Transverse colon (tissue), 4 donors: ENCODE measurements at regions not wholly inside any gene's neighbourhood (a gene's known extent, or its start where the extent isn't known, plus 50 kb on each side); places are given as distances from the start of the nearest gene placed in this dataset.

Experiments
- DNase-seq: peaks from one replicate; pipeline ENCODE4 v3.0.0-alpha.2; 2019
- H3K27ac ChIP-seq, 4 donors: fragments of 200-600 bp; sonication (generic); 2 replicates each; pipeline ENCODE4 v1.5.1; 2016 to 2018; ENCODE audit warnings: inconsistent platforms in 4 of 4
- H3K27me3 ChIP-seq: fragments of 200-600 bp; sonication (generic); 2 replicates; pipeline ENCODE4 v1.5.1; 2017; ENCODE audit warnings: inconsistent platforms
- H3K36me3 ChIP-seq, 4 donors: fragments of 200-600 bp; sonication (generic); 2 replicates each; pipeline ENCODE4 v1.5.1; 2017 to 2019; ENCODE audit warnings: inconsistent platforms in 4 of 4
- H3K4me1 ChIP-seq, 4 donors: fragments of 200-600 bp; sonication (generic); 2 replicates each; pipeline ENCODE4 v1.5.1; 2017 to 2020; ENCODE audit warnings: inconsistent platforms in 4 of 4
- H3K4me3 ChIP-seq, 4 donors: fragments of 200-600 bp; sonication (generic); 1 replicate in 1 of 4; 2 replicates in 3 of 4; pipeline versions ENCODE4 v1.5.1 to v1.6.1; 2017 to 2019; ENCODE audit warnings: inconsistent platforms in 4 of 4
- H3K9me3 ChIP-seq, 2 donors: fragments of 200-600 bp; sonication (generic); 2 replicates each; pipeline ENCODE4 v1.5.1; 2017 to 2019; ENCODE audit warnings: inconsistent platforms in 2 of 2
- EP300 ChIP-seq: sonication (generic); formaldehyde crosslinking; IDR thresholded peaks from one replicate; pipeline ENCODE4 v1.6.1; 2017; ENCODE audit warnings: antibody characterized with exemption, low read depth
- POLR2A ChIP-seq: fragments of 450-650 bp; IDR thresholded peaks from one replicate; pipeline ENCODE4 v1.6.1; 2016; ENCODE audit warnings: antibody characterized with exemption, mild to moderate bottlenecking, moderate library complexity
- POLR2AphosphoS5 ChIP-seq, 3 donors: sonication (generic); formaldehyde crosslinking; IDR thresholded peaks; one replicate each; pipeline ENCODE4 v1.6.1; 2016; ENCODE audit warnings: antibody characterized with exemption in 3 of 3
- WGBS, 2 donors: methylation state at CpG; one replicate each; pipeline ENCODE4 v1.1.5; 2018; ENCODE audit warnings: low coverage in 1 of 2; 5-methylcytosine and 5-hydroxymethylcytosine counted together
- in situ Hi-C, 4 donors: fragments of 200-750 bp; cut with MboI; loops; one replicate each; pipeline versions ENCODE4 v1.15.0 to v1.15.1; 2017; ENCODE audit warnings: low sequenced_read_pairs in 3 of 4, low pct_ligation_motif_present in 1 of 4, low pct_unique_long_range_greater_than_20kb in 1 of 4
- intact Hi-C: fragments of 100-400 bp; cut with DNase I; formaldehyde crosslinking; loops from one replicate; pipeline ENCODE4 v1.15.1; 2023; ENCODE audit warnings: low total_unique reads
- TF ChIP-seq, protein P1 (sequence below), 5 experiments: fragments of 200-600 bp in 3 of 5; fragments of 450-650 bp in 2 of 5; sonication (generic) in 3 of 5; IDR thresholded peaks; 1 replicate in 2 of 5; 2 replicates in 3 of 5; pipeline ENCODE4 v1.5.1; 2016 to 2017; ENCODE audit warnings: antibody characterized with exemption in 5 of 5, inconsistent platforms in 3 of 5, mild to moderate bottlenecking in 2 of 5, moderate library complexity in 1 of 5

DNA sequence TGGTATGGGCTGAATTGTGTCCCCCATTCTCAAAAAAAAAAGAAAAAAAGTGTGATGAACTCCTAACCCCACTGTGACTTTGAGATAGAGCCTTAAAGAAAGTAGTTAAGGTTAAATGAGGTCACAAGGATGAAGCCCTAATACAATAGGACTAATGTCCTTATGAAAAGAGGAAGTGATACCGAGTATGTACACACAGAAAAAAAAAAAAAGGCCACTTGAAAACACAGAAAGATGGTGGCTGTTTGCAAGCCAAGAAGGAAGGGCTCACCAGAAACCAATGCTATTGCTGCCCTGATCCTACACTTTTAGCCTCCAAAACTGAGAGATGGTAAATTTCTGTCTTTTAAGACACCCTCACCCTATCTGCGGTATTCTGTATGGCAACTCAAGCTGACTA is 955.6 kb downstream of the PCDH17 start:
- Histone ChIP-seq H3K27me3 (no peaks in the 10 kb centered on the region), H3K9me3 (no peaks in the 10 kb centered on the region), H3K27ac (no peak overlapping the region), H3K36me3 (no peaks in the 10 kb centered on the region), H3K4me1 (no peaks in the 10 kb centered on the region), H3K4me3 (no peak overlapping the region)
- TF ChIP-seq POLR2AphosphoS5 (IDR thresholded peaks at IDR 0.05) (no peak), EP300 (no peak), POLR2A (no peak)
- TF ChIP-seq, protein P1, sequence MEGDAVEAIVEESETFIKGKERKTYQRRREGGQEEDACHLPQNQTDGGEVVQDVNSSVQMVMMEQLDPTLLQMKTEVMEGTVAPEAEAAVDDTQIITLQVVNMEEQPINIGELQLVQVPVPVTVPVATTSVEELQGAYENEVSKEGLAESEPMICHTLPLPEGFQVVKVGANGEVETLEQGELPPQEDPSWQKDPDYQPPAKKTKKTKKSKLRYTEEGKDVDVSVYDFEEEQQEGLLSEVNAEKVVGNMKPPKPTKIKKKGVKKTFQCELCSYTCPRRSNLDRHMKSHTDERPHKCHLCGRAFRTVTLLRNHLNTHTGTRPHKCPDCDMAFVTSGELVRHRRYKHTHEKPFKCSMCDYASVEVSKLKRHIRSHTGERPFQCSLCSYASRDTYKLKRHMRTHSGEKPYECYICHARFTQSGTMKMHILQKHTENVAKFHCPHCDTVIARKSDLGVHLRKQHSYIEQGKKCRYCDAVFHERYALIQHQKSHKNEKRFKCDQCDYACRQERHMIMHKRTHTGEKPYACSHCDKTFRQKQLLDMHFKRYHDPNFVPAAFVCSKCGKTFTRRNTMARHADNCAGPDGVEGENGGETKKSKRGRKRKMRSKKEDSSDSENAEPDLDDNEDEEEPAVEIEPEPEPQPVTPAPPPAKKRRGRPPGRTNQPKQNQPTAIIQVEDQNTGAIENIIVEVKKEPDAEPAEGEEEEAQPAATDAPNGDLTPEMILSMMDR (IDR thresholded peaks at IDR 0.05) = no peak
- 57 to 61% methylated on average over 2 of the region's 2 CpGs for WGBS, 2 donors
- intact Hi-C loops = no loop called here
- in situ Hi-C loops = no loop called here
- DNase-seq = no peak

DNA sequence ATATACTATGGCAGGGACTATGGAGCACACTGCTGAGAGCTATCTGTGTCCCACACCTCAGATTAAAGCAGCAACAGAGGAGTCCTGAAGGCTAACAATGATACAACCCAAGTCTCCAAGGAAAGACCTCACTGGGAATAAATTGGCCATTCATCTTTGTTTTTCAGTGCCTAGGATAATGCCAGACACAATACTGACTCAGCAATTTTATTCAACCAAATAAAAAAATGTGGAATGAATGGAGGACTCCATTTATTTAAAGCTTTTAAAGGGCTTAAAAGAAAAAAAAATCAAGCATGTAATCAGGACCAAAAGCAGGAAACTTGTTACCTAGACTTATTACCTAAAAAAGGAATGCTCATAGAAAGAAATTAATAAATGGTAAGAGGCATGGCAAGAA is 960.5 kb downstream of the PCDH17 start:
- no peak for TF ChIP-seq EP300
- TF ChIP-seq POLR2A = no peak
- TF ChIP-seq, protein P1 (IDR thresholded peaks at IDR 0.05) = no peak
- no peak for TF ChIP-seq POLR2AphosphoS5 (IDR thresholded peaks at IDR 0.05)
- no peaks in the 10 kb centered on the region for H3K9me3 ChIP-seq
- intact Hi-C loops = no loop called here
- no peaks in the 10 kb centered on the region for H3K27me3 ChIP-seq
- DNase-seq = no peak
- H3K4me1 ChIP-seq = no peaks in the 10 kb centered on the region
- H3K27ac ChIP-seq = no peak overlapping the region
- no peak overlapping the region for H3K4me3 ChIP-seq
- H3K36me3 ChIP-seq = no peaks in the 10 kb centered on the region
- in situ Hi-C loops = no loop called here

DNA sequence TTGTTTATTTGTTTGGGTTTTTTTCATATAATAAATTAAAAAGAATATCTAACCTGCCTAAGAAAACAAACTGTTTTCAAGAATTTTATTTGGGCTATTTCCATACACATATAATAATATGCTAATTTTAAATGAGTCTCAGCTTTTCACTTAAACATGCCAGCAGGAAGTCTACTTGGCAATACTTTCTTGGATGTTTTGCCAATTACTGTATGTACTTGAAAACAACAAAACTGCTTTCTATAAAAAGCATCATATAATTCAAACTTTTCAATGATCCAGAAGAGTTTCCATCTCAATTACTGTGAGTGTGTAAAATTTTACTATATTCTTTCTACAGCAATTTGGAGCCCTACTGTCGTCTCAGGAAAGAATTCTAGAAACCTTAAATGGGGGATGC is 961.2 kb downstream of the PCDH17 start:
- in situ Hi-C loops = no loop called here
- no peak for DNase-seq
- H3K4me3 ChIP-seq = no peak overlapping the region
- H3K9me3 ChIP-seq = no peaks in the 10 kb centered on the region
- TF ChIP-seq POLR2AphosphoS5 (IDR thresholded peaks at IDR 0.05) (no peak), POLR2A (no peak), EP300 (no peak)
- TF ChIP-seq, protein P1 (IDR thresholded peaks at IDR 0.05) = no peak
- no peak overlapping the region for H3K27ac ChIP-seq
- WGBS, 2 donors = 83 to 90% methylated on average over 1 of the region's 1 CpG
- intact Hi-C loops = no loop called here
- H3K27me3 ChIP-seq = no peaks in the 10 kb centered on the region
- no peaks in the 10 kb centered on the region for H3K4me1 ChIP-seq
- no peaks in the 10 kb centered on the region for H3K36me3 ChIP-seq

DNA sequence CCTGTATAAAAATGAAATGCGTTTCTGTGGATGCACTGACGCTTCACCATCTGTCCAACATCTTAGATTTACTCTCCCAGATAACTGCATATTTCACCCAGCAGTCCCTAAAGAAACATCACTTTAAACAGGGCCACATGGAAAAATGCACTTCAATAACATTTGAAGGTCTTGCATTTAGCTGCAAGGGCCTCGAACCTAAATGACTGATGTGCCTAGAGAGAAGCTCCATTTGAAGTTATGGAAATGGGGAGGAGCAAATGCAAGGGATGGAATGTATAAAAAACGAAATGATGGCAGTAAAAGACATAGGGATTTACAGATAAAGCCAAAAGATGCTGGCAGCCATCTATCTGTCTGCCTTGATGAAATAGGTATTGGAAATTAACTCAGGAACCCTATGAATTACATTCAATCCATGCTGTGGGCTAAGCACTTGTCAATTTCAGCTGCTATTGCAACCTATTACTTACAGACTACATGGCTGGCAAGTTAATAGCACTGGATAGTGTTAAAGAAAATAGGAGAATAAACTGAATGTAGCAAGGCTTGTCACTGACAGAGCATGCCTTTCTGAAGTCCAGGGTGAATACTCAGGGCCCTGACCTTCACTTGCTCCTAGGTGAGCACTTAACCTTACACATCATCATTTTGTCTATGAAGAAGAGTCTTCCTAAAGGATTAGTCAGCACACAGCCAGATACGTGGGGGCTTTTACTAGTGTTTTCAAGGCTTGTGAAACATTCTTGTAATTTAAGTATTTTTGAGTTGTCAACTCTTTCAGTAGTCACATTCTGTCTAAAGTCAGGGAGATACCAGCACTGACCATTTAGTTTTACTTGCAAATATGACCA is 963.4 kb downstream of the PCDH17 start:
- no peaks in the 10 kb centered on the region for H3K9me3 ChIP-seq
- WGBS, 2 donors = 52 to 55% methylated on average over 5 of the region's 5 CpGs
- TF ChIP-seq POLR2A (no peak), EP300 (no peak), POLR2AphosphoS5 (IDR thresholded peaks at IDR 0.05) (no peak)
- TF ChIP-seq, protein P1 (IDR thresholded peaks at IDR 0.05) = no peak
- DNase-seq = no peak
- H3K4me1 ChIP-seq = no peaks in the 10 kb centered on the region
- no peak overlapping the region for H3K27ac ChIP-seq
- no peak overlapping the region for H3K4me3 ChIP-seq
- no peaks in the 10 kb centered on the region for H3K36me3 ChIP-seq
- H3K27me3 ChIP-seq = no peaks in the 10 kb centered on the region
- in situ Hi-C loops (no loop called here), intact Hi-C loops (no loop called here)
